ENCODE measurements at regions not wholly inside any gene's neighbourhood (a gene's known extent, or its start where the extent isn't known, plus 50 kb on each side); places are given as distances from the start of the nearest gene placed in this dataset.
A peak's percentile ranks its signal among the peaks of the same experiment; 100 is the strongest.

DNA sequence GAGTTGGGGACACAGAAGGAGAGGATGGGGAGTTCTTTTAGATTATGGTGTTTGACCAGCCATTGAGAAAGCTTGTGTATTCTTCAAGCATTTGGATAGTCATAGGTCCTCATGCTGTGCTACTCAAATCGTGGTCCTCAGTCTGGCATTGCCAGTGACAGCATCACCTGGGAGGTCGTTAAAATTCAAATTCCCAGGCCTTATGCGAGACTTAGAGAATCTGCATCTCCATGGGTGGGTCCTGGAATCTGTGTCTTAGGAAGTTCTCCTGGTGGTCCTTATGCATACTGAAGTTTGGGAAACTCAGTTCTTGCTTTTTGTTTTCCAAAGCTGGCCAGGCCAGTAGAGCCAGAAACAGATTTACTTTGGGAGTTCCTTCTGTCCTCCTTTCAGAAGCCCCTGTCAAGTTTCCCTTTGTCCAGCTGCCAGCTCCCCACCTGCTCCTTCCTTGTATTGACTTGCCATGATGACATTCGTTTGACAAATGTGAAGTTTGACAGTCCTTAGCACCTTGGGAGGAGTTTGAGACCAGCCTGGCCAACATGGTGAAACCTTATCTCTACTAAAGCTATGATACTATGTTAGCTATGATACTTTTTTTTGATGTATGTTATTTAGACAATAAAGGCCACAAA lies 95.6 kb downstream of the PALM2AKAP2 start:
- Mint-ChIP-seq H3K27ac (no peak overlapping the region), H3K9me3 (no peaks in the 10 kb centered on the region), H3K27me3 (peaks cover 25% of the 10 kb centered on the region), H3K36me3 (ENCODE audit: low read depth) (no peaks in the 10 kb centered on the region), H3K4me3 (no peak overlapping the region), H3K4me1 (ENCODE audit: low read depth) (no peaks in the 10 kb centered on the region)
- DNase-seq, result no peak
- Histone ChIP-seq H3K27ac (ENCODE audit: low read depth in 1 of 2, low read length in 2 of 2) (no peak overlapping the region), H3K4me3 (ENCODE audit: low read length) (no peak overlapping the region), H3K36me3 (ENCODE audit: insufficient read depth, low read length) (no peaks in the 10 kb centered on the region), H3K4me1 (ENCODE audit: insufficient read depth, low read length) (peaks cover 3% of the 10 kb centered on the region), H3K27me3 (ENCODE audit: control insufficient read depth in 1 of 2, insufficient read depth in 2 of 2, low read length in 2 of 2) (peaks cover 4 to 10% of the 10 kb centered on the region in 2 experiments), H3K9me3 (ENCODE audit: control insufficient read depth in 1 of 2, insufficient read depth in 1 of 2, low read length in 2 of 2) (no peaks in the 10 kb centered on the region)
- ChIA-PET POLR2A (no interaction called here), CTCF (no interaction called here)
- no peak for ATAC-seq (ENCODE audit: poor library complexity)
- intact Hi-C loops (cut with DNase I, micrococcal nuclease), result no loop called here
- TF ChIP-seq CTCF (IDR thresholded peaks at IDR 0.05), result no peak

GRCh38 chr9:109880276-109881169 lies 100.5 kb downstream of the PALM2AKAP2 start:
- ATAC-seq (ENCODE audit: poor library complexity) (peak; percentile 58), DNase-seq (peak in 6 of 14 experiments; percentile 5 to 47 (median 28))
- Mint-ChIP-seq H3K4me3 (no peak overlapping the region), H3K4me1 (ENCODE audit: low read depth) (no peaks in the 10 kb centered on the region), H3K27ac (no peak overlapping the region), H3K9me3 (no peaks in the 10 kb centered on the region), H3K27me3 (peaks cover 4% of the 10 kb centered on the region), H3K36me3 (ENCODE audit: low read depth) (no peaks in the 10 kb centered on the region)
- no peaks in the 10 kb centered on the region for H3K27me3 ChIP-seq (ENCODE audit: control insufficient read depth in 1 of 2, insufficient read depth in 2 of 2, low read length in 2 of 2)
- no peaks in the 10 kb centered on the region for H3K36me3 ChIP-seq (ENCODE audit: insufficient read depth, low read length)
- H3K4me1 ChIP-seq (ENCODE audit: insufficient read depth, low read length), result peaks cover 3% of the 10 kb centered on the region
- H3K27ac ChIP-seq (ENCODE audit: low read depth in 1 of 2, low read length in 2 of 2), result no peak overlapping the region
- POLR2A ChIA-PET, result no interaction called here
- intact Hi-C loops (cut with DNase I, micrococcal nuclease), result no loop called here
- no peaks in the 10 kb centered on the region for H3K9me3 ChIP-seq (ENCODE audit: control insufficient read depth in 1 of 2, insufficient read depth in 1 of 2, low read length in 2 of 2)
- H3K4me3 ChIP-seq (ENCODE audit: low read length), result no peak overlapping the region
- peak; percentile 74 for TF ChIP-seq CTCF (IDR thresholded peaks at IDR 0.05)
- CTCF ChIA-PET, result no interaction called here

- ChIA-PET POLR2A (no interaction called here), CTCF (no interaction called here)
- intact Hi-C loops (cut with DNase I, micrococcal nuclease), result no loop called here
- H3K4me3 Mint-ChIP-seq, result no peak overlapping the region
- DNase-seq (no peak), ATAC-seq (ENCODE audit: poor library complexity) (no peak)
- no peak overlapping the region for H3K27ac ChIP-seq (ENCODE audit: low read depth in 1 of 2, low read length in 2 of 2)
- peaks cover 4% of the 10 kb centered on the region for H3K27me3 Mint-ChIP-seq
- H3K9me3 Mint-ChIP-seq, result no peaks in the 10 kb centered on the region
- TF ChIP-seq CTCF (IDR thresholded peaks at IDR 0.05), result no peak
- peaks cover 17% of the 10 kb centered on the region for H3K4me1 Mint-ChIP-seq (ENCODE audit: low read depth)
- no peak overlapping the region for H3K4me3 ChIP-seq (ENCODE audit: low read length)
- H3K9me3 ChIP-seq (ENCODE audit: control insufficient read depth in 1 of 2, insufficient read depth in 1 of 2, low read length in 2 of 2), result no peaks in the 10 kb centered on the region
- H3K36me3 Mint-ChIP-seq (ENCODE audit: low read depth), result no peaks in the 10 kb centered on the region
- H3K27ac Mint-ChIP-seq, result no peak overlapping the region
- no peaks in the 10 kb centered on the region for H3K36me3 ChIP-seq (ENCODE audit: insufficient read depth, low read length)
- H3K27me3 ChIP-seq (ENCODE audit: control insufficient read depth in 1 of 2, insufficient read depth in 2 of 2, low read length in 2 of 2), result no peaks in the 10 kb centered on the region
- H3K4me1 ChIP-seq (ENCODE audit: insufficient read depth, low read length), result peaks cover 16% of the 10 kb centered on the region
Measured at GRCh38 chr9:109883623-109884022, 103.6 kb downstream of the PALM2AKAP2 start.
